Brain pericyte (primary cell): ENCODE measurements at regions not wholly inside any gene's neighbourhood (a gene's known extent, or its start where the extent isn't known, plus 50 kb on each side); places are given as distances from the start of the nearest gene placed in this dataset.
A peak's percentile ranks its signal among the peaks of the same experiment; 100 is the strongest.

Source experiments
- DNase-seq: peaks from one replicate; pipeline ENCODE4 v3.0.0-alpha.2; 2012; ENCODE audit warnings: low read depth, low spot score

DNA sequence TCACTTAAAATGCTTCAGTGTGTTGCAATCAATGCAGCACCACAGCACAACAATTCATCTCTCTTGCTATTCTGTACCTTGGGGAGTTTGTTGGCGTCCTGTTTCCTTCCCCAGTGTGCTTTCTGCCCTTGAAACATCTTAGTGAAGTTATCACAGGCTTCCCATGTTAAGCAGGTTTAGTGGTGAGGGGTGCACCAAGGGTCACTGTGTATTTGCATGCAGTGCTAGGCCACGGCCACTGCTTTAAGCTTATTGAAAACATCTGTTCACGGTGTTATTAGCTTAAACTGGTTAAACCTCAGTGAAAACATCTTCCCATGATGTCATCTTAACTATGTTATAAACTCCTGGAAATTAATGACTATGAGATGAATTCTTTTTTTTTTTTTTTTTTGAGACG is 217.3 kb upstream of the GOLIM4 start:
- peak; percentile 55 for DNase-seq

DNA sequence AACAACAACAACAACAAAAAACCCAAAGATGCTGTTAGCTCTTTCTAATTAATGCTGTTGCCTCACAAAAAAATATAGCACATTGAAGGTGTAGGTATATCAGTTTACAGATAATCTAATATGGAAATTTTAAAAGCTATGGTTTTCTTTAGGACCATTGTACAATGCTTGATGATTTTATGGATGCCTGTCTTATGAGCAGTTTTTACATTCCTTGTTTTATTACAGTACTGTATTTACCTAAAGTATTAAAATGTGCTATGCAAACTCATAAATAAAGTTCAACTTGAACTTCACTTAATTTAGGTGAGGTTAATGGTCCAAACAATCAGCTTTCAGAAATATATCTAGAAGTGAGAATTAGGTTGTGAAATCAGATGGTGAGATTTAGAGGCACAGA is 212.2 kb upstream of the GOLIM4 start:
- no peak for DNase-seq

GRCh38 chr3:168295027-168295426 is 199.3 kb upstream of the GOLIM4 start:
- DNase-seq: no peak

DNA sequence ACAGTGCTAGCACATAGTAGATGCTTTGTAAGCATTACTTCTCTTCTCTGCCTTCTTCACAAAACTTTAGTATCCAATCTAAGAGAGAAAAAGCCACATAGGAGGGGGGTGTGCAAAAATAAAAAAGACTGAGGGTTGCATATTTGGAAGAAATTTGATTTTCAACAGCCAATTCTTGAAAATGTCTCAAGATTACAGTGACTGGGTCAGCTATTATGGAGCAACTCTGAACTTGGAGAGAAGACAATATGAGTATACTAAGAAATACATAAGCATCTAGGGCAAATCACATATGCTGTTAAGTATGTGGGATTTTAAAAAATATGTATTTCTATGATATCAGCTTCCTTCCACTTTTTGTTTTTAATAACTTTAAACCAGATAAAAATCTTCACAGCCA is 196.6 kb upstream of the GOLIM4 start:
- no peak for DNase-seq

DNA sequence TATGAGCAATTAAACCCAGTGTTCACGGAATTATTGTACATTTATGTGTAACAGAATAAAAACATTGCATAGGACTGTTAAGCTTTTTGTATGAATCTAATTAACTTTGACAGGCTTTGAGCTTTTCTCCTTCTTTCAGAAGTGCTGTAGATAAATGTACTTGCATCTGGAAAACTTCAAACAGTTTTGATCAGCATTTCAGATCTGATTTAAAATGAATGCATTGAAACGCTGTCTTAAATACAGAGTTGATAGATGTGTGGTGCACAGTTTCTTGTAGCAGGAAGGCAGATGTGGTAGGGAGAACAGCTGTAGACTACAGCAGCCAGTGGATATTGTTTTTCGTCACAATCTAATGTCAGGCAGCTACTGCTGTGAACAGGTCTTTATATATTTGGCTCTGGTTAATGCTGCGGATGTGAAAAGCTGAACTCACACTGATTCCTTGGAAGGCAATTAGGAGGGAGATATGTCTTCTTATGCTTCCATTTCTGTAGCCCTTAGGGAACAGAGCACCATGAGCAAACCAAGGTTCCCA is 193.8 kb upstream of the GOLIM4 start:
- no peak for DNase-seq

GRCh38 chr3:168288511-168289401 is 193.0 kb upstream of the GOLIM4 start:
- DNase-seq: no peak

- no peak for DNase-seq
These were observed 189.8 kb upstream of the GOLIM4 start for GRCh38 chr3:168285506-168285905.

DNA sequence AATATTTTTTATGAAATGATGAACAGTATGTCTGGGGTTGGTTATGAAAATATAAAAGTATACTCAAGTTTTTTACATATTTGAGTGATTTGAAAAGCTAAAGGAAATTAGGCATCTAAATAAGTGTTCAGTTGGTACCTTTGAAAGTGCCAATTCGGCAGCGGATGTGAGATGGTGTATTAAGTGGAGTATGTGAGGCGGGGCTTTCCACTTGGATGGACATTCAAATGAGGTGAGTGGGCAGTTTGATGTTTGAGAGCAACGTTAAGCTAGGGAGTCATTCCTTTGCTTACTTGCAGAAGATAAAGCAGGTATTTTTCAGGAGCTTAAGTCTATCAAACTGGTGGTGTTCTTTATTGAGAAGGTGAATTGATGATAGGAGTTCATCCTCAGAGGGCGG is 189.0 kb upstream of the GOLIM4 start:
- no peak for DNase-seq

DNA sequence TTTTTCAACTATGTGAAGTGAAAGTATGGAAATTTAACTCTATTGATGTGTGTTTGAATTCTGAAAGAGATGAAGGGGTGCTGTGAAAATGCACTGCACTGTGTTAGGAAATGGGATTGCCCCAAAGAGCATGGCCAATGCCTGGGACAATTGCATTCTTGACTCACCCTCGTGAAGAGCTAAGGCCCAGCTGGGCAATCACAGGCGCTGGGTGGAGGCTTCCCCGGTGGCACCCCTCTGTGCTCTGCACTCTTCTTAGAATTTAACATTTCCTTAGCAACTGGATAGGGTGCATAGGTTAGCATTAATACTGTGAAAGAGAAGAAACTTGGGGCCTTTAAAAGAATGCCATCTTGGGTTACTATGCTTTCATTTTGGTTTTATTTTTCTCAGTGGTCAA is 179.9 kb upstream of the GOLIM4 start:
- DNase-seq: no peak

GRCh38 chr3:168273917-168274316 is 178.2 kb upstream of the GOLIM4 start:
- DNase-seq: no peak

GRCh38 chr3:168273036-168273435 is 177.3 kb upstream of the GOLIM4 start:
- no peak for DNase-seq

- no peak for DNase-seq
These were observed 176.7 kb upstream of the GOLIM4 start for GRCh38 chr3:168272343-168272985.

GRCh38 chr3:168271932-168272331 is 176.2 kb upstream of the GOLIM4 start:
- DNase-seq: no peak

DNA sequence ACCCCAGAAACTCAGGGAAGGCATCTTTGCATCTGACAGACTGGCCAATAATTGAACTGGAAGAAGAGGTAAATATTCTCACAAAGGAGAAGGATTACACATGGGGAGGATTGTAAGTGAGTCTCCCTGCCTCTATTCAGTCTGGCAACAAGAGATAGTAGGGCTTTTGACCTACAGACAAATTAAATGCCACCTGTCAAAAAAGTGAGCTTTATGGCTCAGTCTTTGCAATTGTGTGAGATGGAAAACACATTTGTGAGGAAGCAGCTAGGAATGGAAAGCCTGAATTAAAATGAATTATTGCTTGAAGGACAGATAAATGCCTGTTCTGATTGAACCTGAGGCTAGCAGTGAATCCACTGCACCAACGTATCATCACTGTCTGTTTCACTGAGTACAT is 173.3 kb upstream of the GOLIM4 start:
- no peak for DNase-seq

GRCh38 chr3:168267179-168267578 is 171.5 kb upstream of the GOLIM4 start:
- no peak for DNase-seq

DNA sequence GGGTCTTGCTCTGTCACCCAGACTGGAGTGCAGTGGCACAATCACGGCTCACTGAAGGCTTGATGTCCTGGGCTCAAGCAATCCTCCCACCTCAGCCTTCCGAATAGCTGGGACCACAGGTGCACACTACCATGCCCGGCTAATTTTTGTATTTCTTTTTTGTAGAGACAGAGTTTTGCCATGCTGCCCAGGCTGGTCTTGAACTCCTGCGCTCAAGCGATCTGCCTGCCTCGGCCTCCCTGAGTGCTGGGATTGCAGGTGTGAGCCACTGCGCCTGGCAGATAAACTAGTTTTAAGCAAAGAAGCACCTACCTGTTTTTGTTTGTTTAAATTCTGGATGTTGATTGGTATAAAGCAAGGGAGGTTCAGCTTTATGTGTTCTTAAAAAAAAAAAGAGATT is 170.6 kb upstream of the GOLIM4 start:
- DNase-seq: no peak

DNA sequence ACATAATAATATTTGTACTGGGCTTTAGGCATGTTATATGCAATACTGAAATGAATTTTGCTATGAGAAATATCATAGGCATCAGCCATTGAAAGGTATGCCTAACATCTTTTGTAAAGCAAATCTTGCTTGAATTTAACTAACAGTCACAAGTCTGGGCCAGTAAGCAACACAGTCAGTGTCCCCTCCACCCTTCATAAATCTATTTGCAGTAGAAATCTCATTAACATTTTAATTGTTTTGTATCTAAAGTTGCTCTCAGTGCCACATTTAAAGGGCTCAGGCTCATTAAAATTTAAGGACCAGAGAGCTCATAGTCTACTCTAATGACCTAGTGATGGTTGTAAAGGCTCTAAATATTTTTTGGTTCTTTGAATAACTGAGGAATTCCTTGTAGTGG is 167.2 kb upstream of the GOLIM4 start:
- no peak for DNase-seq

DNA sequence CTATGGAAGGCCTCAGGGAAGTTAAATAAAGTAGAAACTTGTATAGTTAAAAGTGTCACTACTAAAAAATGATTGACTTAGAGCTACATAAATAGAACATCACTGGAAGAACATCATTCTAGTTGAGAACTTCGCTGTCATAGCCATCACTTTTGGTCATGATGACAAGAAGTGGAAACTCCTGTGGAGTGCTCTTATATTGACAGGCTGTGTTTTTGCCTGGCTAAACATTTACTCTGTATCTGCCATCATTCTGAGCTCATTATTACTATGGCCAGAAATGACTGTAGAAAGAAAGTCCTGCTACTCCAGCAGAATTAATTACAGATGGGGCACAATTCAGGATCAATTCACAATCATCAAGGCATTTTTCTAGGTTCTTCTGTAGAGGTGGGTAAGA is 165.1 kb upstream of the GOLIM4 start:
- DNase-seq: no peak

GRCh38 chr3:168251371-168251770 is 155.6 kb upstream of the GOLIM4 start:
- DNase-seq: no peak

- DNase-seq: peak; percentile 17
These were observed 154.7 kb upstream of the GOLIM4 start for GRCh38 chr3:168250415-168250861.

DNA sequence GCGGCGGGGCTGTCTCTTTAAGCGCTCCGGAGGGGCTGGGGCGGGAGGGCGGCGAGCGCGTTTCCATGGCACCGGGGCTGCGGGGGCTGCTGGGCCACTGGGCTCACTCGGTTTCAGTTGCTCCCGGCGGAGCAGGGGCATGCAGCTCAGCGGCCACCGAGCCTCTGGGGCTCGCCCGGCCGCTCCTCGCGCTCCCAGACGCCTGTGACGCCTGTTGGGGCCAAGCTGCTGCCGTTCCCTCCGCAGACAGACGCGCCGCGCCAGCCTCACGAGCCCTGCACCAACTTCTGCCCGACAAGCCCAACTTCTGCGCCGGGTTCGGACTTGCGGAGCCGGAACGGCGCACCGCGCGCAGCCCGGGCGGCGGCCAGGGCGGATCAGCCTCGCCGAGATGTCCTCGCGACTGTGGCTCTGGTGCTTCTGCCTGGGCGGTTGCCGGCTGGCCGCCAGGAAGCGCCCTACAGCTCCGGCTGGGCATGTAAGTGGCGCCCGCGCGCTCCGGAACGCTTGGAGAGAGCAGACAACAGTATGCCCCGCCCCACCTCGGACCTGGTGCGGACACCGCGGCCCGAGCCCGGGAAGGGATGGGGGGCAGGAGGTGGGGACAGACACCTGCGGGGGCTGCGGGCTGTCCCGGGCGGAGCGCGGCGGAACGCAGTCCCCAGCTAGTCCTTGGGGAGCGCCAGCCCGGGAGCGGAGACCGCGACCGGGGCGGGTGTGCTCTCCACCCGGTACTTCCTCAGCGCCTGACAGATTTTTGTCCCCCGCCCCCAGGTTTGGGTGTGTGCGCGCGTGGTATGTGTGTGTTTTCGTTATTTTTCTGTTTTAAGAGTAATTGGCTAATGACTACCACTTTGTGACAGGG is 154.1 kb upstream of the GOLIM4 start:
- peak; percentile 55 for DNase-seq

DNA sequence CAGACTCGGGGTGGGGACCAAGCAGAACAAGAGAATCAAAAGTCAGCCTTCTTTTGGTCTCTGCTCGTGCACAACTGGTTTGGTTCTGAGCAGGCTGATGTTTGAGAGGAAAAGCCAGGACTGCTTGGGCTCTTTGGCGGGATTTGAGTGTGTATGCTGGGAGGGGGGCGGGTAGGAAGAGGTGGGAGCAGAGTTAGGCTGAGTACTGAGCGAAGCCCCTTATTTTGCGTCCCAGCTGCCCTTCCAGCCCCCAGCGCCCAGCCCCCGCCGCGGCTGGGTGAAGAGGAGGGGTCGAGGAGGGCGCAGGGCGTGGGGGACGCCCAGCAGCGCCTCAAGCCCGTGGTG is 153.5 kb upstream of the GOLIM4 start:
- DNase-seq: peak; percentile 25
